ENCODE measurements at regions not wholly inside any gene's neighbourhood (a gene's known extent, or its start where the extent isn't known, plus 50 kb on each side); places are given as distances from the start of the nearest gene placed in this dataset.

GRCh38 chr5:66234241-66234640, 90.1 kb downstream of the SREK1 start:
- no peak for DNase-seq (ENCODE audit: extremely low read depth, insufficient read length)
- H3K27me3 ChIP-seq (replicated peaks; ENCODE audit: control insufficient read depth, insufficient read depth, low read length) = peaks cover 2% of the 10 kb centered on the region; the same call in 1 of the 2 replicates
- H3K36me3 ChIP-seq (ENCODE audit: control insufficient read depth, insufficient read depth, low read length) = no peaks in the 10 kb centered on the region
- no peak overlapping the region for H3K4me3 ChIP-seq (replicated peaks; ENCODE audit: low read depth, low read length)
- TF ChIP-seq CTCF (IDR thresholded peaks at IDR 0.05; ENCODE audit: insufficient read depth, low read length, poor library complexity, severe bottlenecking) = no peak

- no peak for TF ChIP-seq CTCF (IDR thresholded peaks at IDR 0.05; ENCODE audit: insufficient read depth, low read length, poor library complexity, severe bottlenecking)
- Histone ChIP-seq H3K36me3 (ENCODE audit: control insufficient read depth, insufficient read depth, low read length) (no peaks in the 10 kb centered on the region), H3K27me3 (replicated peaks; ENCODE audit: control insufficient read depth, insufficient read depth, low read length) (peaks cover 2% of the 10 kb centered on the region; the same call in 1 of the 2 replicates), H3K4me3 (replicated peaks; ENCODE audit: low read depth, low read length) (no peak overlapping the region)
- DNase-seq (ENCODE audit: extremely low read depth, insufficient read length) = no peak
Observed at GRCh38 chr5:66238435-66238834, 94.3 kb downstream of the SREK1 start.

- DNase-seq (ENCODE audit: extremely low read depth, insufficient read length) = no peak
- Histone ChIP-seq H3K4me3 (replicated peaks; ENCODE audit: low read depth, low read length) (no peak overlapping the region), H3K36me3 (ENCODE audit: control insufficient read depth, insufficient read depth, low read length) (no peaks in the 10 kb centered on the region), H3K27me3 (replicated peaks; ENCODE audit: control insufficient read depth, insufficient read depth, low read length) (peaks cover 2% of the 10 kb centered on the region; the same call in 1 of the 2 replicates)
- TF ChIP-seq CTCF (IDR thresholded peaks at IDR 0.05; ENCODE audit: insufficient read depth, low read length, poor library complexity, severe bottlenecking) = no peak
Observed at GRCh38 chr5:66239034-66239433, 94.9 kb downstream of the SREK1 start.

DNA sequence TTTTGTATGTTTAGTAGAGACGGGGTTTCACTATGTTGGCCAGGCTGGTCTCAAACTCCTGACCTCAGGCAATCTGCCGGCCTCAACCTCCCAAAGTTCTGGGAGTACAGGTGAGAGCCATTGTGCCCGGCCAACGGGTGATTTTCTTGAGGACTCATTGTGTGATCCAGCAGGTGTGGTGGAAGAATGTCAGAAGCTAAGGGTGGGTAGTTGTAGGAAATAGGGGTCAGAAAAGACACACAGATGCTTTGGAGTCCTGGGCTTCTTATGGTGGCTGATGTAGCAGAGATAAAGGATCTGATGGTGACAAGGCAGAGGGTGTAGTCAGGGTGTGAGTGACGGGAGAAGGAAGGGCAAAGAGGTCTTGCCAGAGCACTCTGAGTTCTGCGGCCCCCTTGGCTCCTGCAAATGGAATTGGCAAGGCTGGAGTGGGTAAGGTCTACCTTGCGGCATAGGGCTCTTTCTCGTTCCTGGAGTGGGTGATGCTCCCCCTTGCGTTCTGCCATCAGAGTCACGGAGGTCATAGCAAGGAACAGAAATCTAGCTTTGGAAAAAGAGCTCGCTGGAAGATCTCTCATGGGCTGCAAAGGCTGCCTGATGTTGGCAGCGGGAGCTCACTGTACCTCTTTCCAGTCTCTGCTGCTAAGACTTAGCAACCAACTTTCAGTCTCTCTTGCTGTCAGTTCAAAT, 97.2 kb downstream of the SREK1 start:
- H3K4me3 ChIP-seq (replicated peaks; ENCODE audit: low read depth, low read length) = no peak overlapping the region
- DNase-seq (ENCODE audit: extremely low read depth, insufficient read length) = no peak
- no peak for TF ChIP-seq CTCF (IDR thresholded peaks at IDR 0.05; ENCODE audit: insufficient read depth, low read length, poor library complexity, severe bottlenecking)
- peaks cover 2% of the 10 kb centered on the region; the same call in 1 of the 2 replicates for H3K27me3 ChIP-seq (replicated peaks; ENCODE audit: control insufficient read depth, insufficient read depth, low read length)
- no peaks in the 10 kb centered on the region for H3K36me3 ChIP-seq (ENCODE audit: control insufficient read depth, insufficient read depth, low read length)

DNA sequence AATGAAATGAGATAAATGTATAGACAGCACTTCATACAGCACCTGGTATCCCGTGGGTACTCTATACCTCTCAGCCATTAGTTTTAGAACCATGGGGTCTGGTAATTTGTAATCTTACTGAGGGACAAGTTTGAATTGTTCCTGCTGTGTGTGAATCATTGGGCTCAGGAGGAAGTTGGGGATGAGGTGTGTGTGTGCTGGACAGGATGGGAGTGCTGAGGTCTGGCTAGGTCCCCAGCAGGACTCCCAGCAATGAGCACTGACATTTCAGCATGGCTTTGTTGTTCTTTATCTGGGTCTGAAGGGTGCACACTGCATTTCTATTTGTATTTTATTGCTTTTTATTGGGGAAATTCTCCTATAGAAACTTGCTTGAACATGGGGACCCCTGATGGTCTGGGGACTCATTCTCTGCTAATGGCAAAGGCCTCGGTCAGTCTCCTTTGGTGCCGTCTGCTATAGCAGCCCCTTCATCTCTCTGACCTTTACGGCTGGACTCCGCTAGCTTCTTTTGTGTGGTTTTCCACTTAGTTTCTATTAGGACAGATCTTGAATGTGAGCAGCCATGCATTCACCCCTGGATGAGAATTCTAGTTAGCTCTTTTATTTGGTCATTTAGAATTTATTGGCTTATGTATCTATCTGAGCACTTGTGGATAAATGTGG, 98.1 kb downstream of the SREK1 start:
- no peak for TF ChIP-seq CTCF (IDR thresholded peaks at IDR 0.05; ENCODE audit: insufficient read depth, low read length, poor library complexity, severe bottlenecking)

More for the DNA sequence above, 98.1 kb downstream of the SREK1 start:
- H3K27me3 ChIP-seq (replicated peaks; ENCODE audit: control insufficient read depth, insufficient read depth, low read length) = peaks cover under 1% of the 10 kb centered on the region; the same call in 1 of the 2 replicates
- no peak overlapping the region for H3K4me3 ChIP-seq (replicated peaks; ENCODE audit: low read depth, low read length)
- no peak for DNase-seq (ENCODE audit: extremely low read depth, insufficient read length)
- no peaks in the 10 kb centered on the region for H3K36me3 ChIP-seq (ENCODE audit: control insufficient read depth, insufficient read depth, low read length)

Data from GM06990 (cell line).